H9 (cell line): ENCODE measurements at regions not wholly inside any gene's neighbourhood (a gene's known extent, or its start where the extent isn't known, plus 50 kb on each side); places are given as distances from the start of the nearest gene placed in this dataset.

Experiments
- DNase-seq: peaks from one replicate; pipeline ENCODE4 v3.0.0-alpha.2; 2017
- H2AFZ ChIP-seq: one replicate; pipeline ENCODE4 v1.6.1; 2013; ENCODE audit warnings: mild to moderate bottlenecking, low read length, control low read depth, moderate library complexity
- H2AK5ac ChIP-seq: 2 replicates; pipeline ENCODE4 v1.6.1; 2013; ENCODE audit warnings: low read length, control low read depth, mixed read lengths; ENCODE audit not compliant: insufficient read length
- H2BK120ac ChIP-seq: one replicate; pipeline ENCODE4 v1.6.1; 2013; ENCODE audit warnings: low read depth, mild to moderate bottlenecking, low read length, control low read depth, inconsistent platforms; ENCODE audit not compliant: poor library complexity, severe bottlenecking
- H2BK12ac ChIP-seq: 2 replicates; pipeline ENCODE4 v1.6.1; 2013; ENCODE audit warnings: low read length, control low read depth, mixed read lengths, low read depth; ENCODE audit not compliant: insufficient read length
- H2BK15ac ChIP-seq: 2 replicates; pipeline ENCODE4 v1.6.1; 2013; ENCODE audit warnings: low read depth, low read length, control low read depth
- H2BK20ac ChIP-seq: one replicate; pipeline ENCODE4 v1.6.1; 2013; ENCODE audit warnings: low read depth, mild to moderate bottlenecking, low read length, control low read depth, inconsistent platforms; ENCODE audit not compliant: poor library complexity, severe bottlenecking
- H2BK5ac ChIP-seq: 2 replicates; pipeline ENCODE4 v1.6.1; 2013; ENCODE audit warnings: low read length, control low read depth, mixed read lengths; ENCODE audit not compliant: insufficient read length
- H3K14ac ChIP-seq: 2 replicates; pipeline ENCODE4 v1.6.1; 2013; ENCODE audit warnings: low read length, control low read depth; ENCODE audit not compliant: insufficient read depth
- H3K18ac ChIP-seq: 2 replicates; pipeline ENCODE4 v1.6.1; 2013; ENCODE audit warnings: low read depth, mild to moderate bottlenecking, mixed read lengths, low read length, control low read depth; ENCODE audit not compliant: insufficient read length
- H3K23ac ChIP-seq: 2 replicates; pipeline ENCODE4 v1.6.1; 2013; ENCODE audit warnings: low read length, control low read depth, mixed read lengths, low read depth; ENCODE audit not compliant: insufficient read length
- H3K23me2 ChIP-seq: 2 replicates; pipeline ENCODE4 v1.6.1; 2013; ENCODE audit warnings: low read depth, mild to moderate bottlenecking, mixed read lengths, low read length, control low read depth; ENCODE audit not compliant: insufficient read length, poor library complexity, severe bottlenecking
- H3K27ac ChIP-seq: 2 replicates; pipeline ENCODE4 v1.5.1; 2013; ENCODE audit warnings: low read length, control low read depth, mixed read lengths, low read depth; ENCODE audit not compliant: insufficient read length
- H3K27me3 ChIP-seq: 2 replicates; pipeline ENCODE4 v1.6.1; 2013; ENCODE audit warnings: low read length, control low read depth, inconsistent platforms; ENCODE audit not compliant: insufficient read depth
- H3K4ac ChIP-seq: 2 replicates; pipeline ENCODE4 v1.6.1; 2013; ENCODE audit warnings: low read depth, mild to moderate bottlenecking, control low read depth, inconsistent platforms, low read length, moderate library complexity
- H3K4me1 ChIP-seq: 2 replicates; pipeline ENCODE4 v1.6.1; 2013; ENCODE audit warnings: low read length, control low read depth, inconsistent platforms; ENCODE audit not compliant: insufficient read depth
- H3K4me2 ChIP-seq: 2 replicates; pipeline ENCODE4 v1.6.1; 2013; ENCODE audit warnings: low read length, control low read depth, mixed read lengths; ENCODE audit not compliant: insufficient read length, insufficient read depth
- H3K56ac ChIP-seq: 2 replicates; pipeline ENCODE4 v1.6.1; 2013; ENCODE audit warnings: low read depth, mild to moderate bottlenecking, mixed read lengths, low read length, control low read depth; ENCODE audit not compliant: insufficient read length
- H3K79me1 ChIP-seq: 2 replicates; pipeline ENCODE4 v1.6.1; 2013; ENCODE audit warnings: low read depth, mild to moderate bottlenecking, moderate library complexity, low read length, control low read depth, inconsistent platforms; ENCODE audit not compliant: insufficient read depth, poor library complexity, severe bottlenecking
- H3K79me2 ChIP-seq: 2 replicates; pipeline ENCODE4 v1.6.1; 2013; ENCODE audit warnings: low read length, control low read depth, inconsistent platforms; ENCODE audit not compliant: insufficient read depth
- H3K9ac ChIP-seq: 2 replicates; pipeline ENCODE4 v1.6.1; 2013; ENCODE audit warnings: low read length, control low read depth, mixed read lengths; ENCODE audit not compliant: insufficient read length; ENCODE audit errors: extremely low read depth
- H3K9me3 ChIP-seq: one replicate; pipeline ENCODE4 v1.6.1; 2013; ENCODE audit warnings: low read depth, low read length, inconsistent platforms; ENCODE audit not compliant: control insufficient read depth
- H3T11ph ChIP-seq: one replicate; pipeline ENCODE4 v1.6.1; 2013; ENCODE audit warnings: mild to moderate bottlenecking, low read length, control low read depth, inconsistent platforms
- H4K20me1 ChIP-seq: one replicate; pipeline ENCODE4 v1.6.1; 2013; ENCODE audit not compliant: control insufficient read depth, insufficient read length, insufficient read depth
- H4K5ac ChIP-seq: 2 replicates; pipeline ENCODE4 v1.6.1; 2013; ENCODE audit warnings: low read depth, mild to moderate bottlenecking, mixed read lengths, low read length, control low read depth; ENCODE audit not compliant: insufficient read length
- H4K8ac ChIP-seq: replicated peaks from 2 replicates; pipeline ENCODE4 v1.6.1; 2013; ENCODE audit warnings: low read length, control low read depth, mixed read lengths, low read depth; ENCODE audit not compliant: insufficient read length
- H4K91ac ChIP-seq: 2 replicates; pipeline ENCODE4 v1.6.1; 2013; ENCODE audit warnings: low read depth, mild to moderate bottlenecking, moderate library complexity, mixed read lengths, low read length, control low read depth; ENCODE audit not compliant: insufficient read length
- H3K27ac Mint-ChIP-seq, 3 experiments: 2 replicates in 2 of 3; 3 replicates in 1 of 3; pipeline ENCODE4 v1.8.0; 2020 to 2021; ENCODE audit warnings: mixed read lengths in 3 of 3, mild to moderate bottlenecking in 1 of 3, moderate library complexity in 1 of 3
- H3K27me3 Mint-ChIP-seq: 2 replicates; pipeline ENCODE4 v1.8.0; 2021; ENCODE audit warnings: low read depth, mild to moderate bottlenecking, moderate library complexity, mixed read lengths
- H3K36me3 Mint-ChIP-seq, 3 experiments: 2 replicates in 2 of 3; 3 replicates in 1 of 3; pipeline ENCODE4 v1.8.0; 2020 to 2021; ENCODE audit warnings: low read depth in 3 of 3, mixed read lengths in 3 of 3; ENCODE audit not compliant: insufficient read depth in 1 of 3
- H3K4me1 Mint-ChIP-seq, 2 experiments: 2 replicates each; pipeline ENCODE4 v1.8.0; 2020; ENCODE audit warnings: mixed read lengths in 2 of 2
- H3K4me3 Mint-ChIP-seq, 2 experiments: 2 replicates in 1 of 2; 3 replicates in 1 of 2; pipeline ENCODE4 v1.8.0; 2020 to 2021; ENCODE audit warnings: mild to moderate bottlenecking in 2 of 2, mixed read lengths in 2 of 2, moderate library complexity in 1 of 2
- H3K9me3 Mint-ChIP-seq, 2 experiments: 2 replicates in 1 of 2; 3 replicates in 1 of 2; pipeline ENCODE4 v1.8.0; 2020; ENCODE audit warnings: mild to moderate bottlenecking in 2 of 2, mixed read lengths in 2 of 2, moderate library complexity in 1 of 2
- WGBS: extraction: QIAGEN DNeasy Blood & Tissue Kit; methylation state at CpG from one replicate; pipeline ENCODE4 v1.1.7; 2013; ENCODE audit warnings: missing lambda C conversion rate, low lambda C conversion rate, mixed read lengths; ENCODE audit not compliant: insufficient read length; ENCODE audit errors: extremely low coverage; 5-methylcytosine and 5-hydroxymethylcytosine counted together
- TF ChIP-seq, protein P1 (sequence below): fragments of 200-600 bp; sonication (generic); conservative IDR thresholded peaks from 3 replicates; pipeline ENCODE4 v1.8.0; 2021; ENCODE audit warnings: antibody characterized with exemption, mild to moderate bottlenecking

DNA sequence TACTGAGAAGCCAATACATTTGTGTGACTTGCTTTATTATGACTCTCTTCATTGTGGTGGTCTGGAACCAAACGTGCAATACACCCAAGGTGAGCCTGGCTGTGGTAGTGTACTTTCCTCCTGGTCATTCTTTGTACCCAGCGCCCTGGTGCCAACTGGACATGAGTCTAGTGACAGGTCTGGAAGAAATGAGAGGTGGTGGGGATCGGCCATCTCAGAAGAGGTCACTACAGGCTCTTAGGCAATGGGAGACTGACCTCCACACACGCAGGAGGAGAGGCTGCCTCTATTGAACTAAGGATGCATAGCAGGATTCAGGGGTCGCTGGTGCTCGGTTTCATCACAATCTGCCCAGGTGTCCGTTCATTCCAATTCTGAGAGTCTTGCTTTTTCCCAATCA, 56.4 kb upstream of the RTL6 start:
- no peaks in the 10 kb centered on the region for H3K4me1 ChIP-seq
- H2AFZ ChIP-seq: no peak overlapping the region
- H2BK20ac ChIP-seq: no peak overlapping the region
- H3K36me3 Mint-ChIP-seq: no peaks in the 10 kb centered on the region
- no peaks in the 10 kb centered on the region for H4K20me1 ChIP-seq
- H2BK12ac ChIP-seq: no peak overlapping the region
- H3K23ac ChIP-seq: no peak overlapping the region
- no peaks in the 10 kb centered on the region for H3K23me2 ChIP-seq
- H2BK15ac ChIP-seq: no peak overlapping the region
- no peak overlapping the region for H4K8ac ChIP-seq
- no peaks in the 10 kb centered on the region for H3K9me3 ChIP-seq
- H3K18ac ChIP-seq: no peak overlapping the region
- H3K4me3 Mint-ChIP-seq: no peak overlapping the region
- H2BK120ac ChIP-seq: no peak overlapping the region
- no peak overlapping the region for H3K27ac Mint-ChIP-seq
- no peak overlapping the region for H3K56ac ChIP-seq
- peaks cover 24% of the 10 kb centered on the region for H3K27me3 Mint-ChIP-seq
- TF ChIP-seq, protein P1, sequence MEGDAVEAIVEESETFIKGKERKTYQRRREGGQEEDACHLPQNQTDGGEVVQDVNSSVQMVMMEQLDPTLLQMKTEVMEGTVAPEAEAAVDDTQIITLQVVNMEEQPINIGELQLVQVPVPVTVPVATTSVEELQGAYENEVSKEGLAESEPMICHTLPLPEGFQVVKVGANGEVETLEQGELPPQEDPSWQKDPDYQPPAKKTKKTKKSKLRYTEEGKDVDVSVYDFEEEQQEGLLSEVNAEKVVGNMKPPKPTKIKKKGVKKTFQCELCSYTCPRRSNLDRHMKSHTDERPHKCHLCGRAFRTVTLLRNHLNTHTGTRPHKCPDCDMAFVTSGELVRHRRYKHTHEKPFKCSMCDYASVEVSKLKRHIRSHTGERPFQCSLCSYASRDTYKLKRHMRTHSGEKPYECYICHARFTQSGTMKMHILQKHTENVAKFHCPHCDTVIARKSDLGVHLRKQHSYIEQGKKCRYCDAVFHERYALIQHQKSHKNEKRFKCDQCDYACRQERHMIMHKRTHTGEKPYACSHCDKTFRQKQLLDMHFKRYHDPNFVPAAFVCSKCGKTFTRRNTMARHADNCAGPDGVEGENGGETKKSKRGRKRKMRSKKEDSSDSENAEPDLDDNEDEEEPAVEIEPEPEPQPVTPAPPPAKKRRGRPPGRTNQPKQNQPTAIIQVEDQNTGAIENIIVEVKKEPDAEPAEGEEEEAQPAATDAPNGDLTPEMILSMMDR: no peak
- no peak overlapping the region for H3K9ac ChIP-seq
- H4K91ac ChIP-seq: no peak overlapping the region
- H2BK5ac ChIP-seq: no peak overlapping the region
- no peaks in the 10 kb centered on the region for H3K27me3 ChIP-seq
- no peaks in the 10 kb centered on the region for H3K79me1 ChIP-seq
- no CpG with 5 or more reads among the region's 7 CpGs for WGBS
- H4K5ac ChIP-seq: no peak overlapping the region
- H3K14ac ChIP-seq: no peak overlapping the region
- H3K79me2 ChIP-seq: no peaks in the 10 kb centered on the region
- no peak overlapping the region for H3K4me2 ChIP-seq
- no peaks in the 10 kb centered on the region for H3K9me3 Mint-ChIP-seq
- no peak for DNase-seq
- no peak overlapping the region for H3K27ac ChIP-seq
- no peak overlapping the region for H3T11ph ChIP-seq
- H3K4me1 Mint-ChIP-seq: peaks cover 3 to 6% of the 10 kb centered on the region in 2 experiments
- H3K4ac ChIP-seq: no peak overlapping the region
- no peak overlapping the region for H2AK5ac ChIP-seq
